SK-N-SH treated with all-trans-retinoic acid at 6 μM for 48 hours (cell line): ENCODE measurements at regions not wholly inside any gene's neighbourhood (a gene's known extent, or its start where the extent isn't known, plus 50 kb on each side); places are given as distances from the start of the nearest gene placed in this dataset.

Experiments used
- ATAC-seq: fragments of 200-7000 bp; cut with Tn5 transposase; 3 replicates; pipeline ENCODE4 v1.9.1; 2020; ENCODE audit warnings: mild to moderate bottlenecking, moderate library complexity
- ARNTL ChIP-seq: fragments of 450-650 bp; formaldehyde crosslinking; IDR thresholded peaks from 2 replicates; pipeline ENCODE4 v1.5.0; 2020; ENCODE audit warnings: low read depth, mild to moderate bottlenecking, moderate library complexity, borderline replicate concordance
- BACH2 ChIP-seq: fragments of 250-450 bp; sonication (Bioruptor Pico); IDR thresholded peaks from 2 replicates; pipeline ENCODE4 v1.9.0; 2021; ENCODE audit warnings: mild to moderate bottlenecking, borderline replicate concordance
- CSDC2 ChIP-seq: fragments of 250-450 bp; sonication (Bioruptor Pico); IDR thresholded peaks from 2 replicates; pipeline ENCODE4 v1.5.0; 2020; ENCODE audit warnings: mild to moderate bottlenecking, moderate library complexity
- CSRNP3 ChIP-seq: fragments of 250-450 bp; sonication (Bioruptor Pico); IDR thresholded peaks from 2 replicates; pipeline ENCODE4 v1.5.1; 2021; ENCODE audit warnings: mild to moderate bottlenecking, moderate library complexity
- ESRRG ChIP-seq: fragments of 250-450 bp; sonication (Bioruptor Pico); IDR thresholded peaks from 2 replicates; pipeline ENCODE4 v1.6.1; 2021; ENCODE audit warnings: mild to moderate bottlenecking
- GLIS3 ChIP-seq: fragments of 250-450 bp; sonication (Bioruptor Pico); IDR thresholded peaks from 2 replicates; pipeline ENCODE4 v1.5.0; 2020; ENCODE audit warnings: mild to moderate bottlenecking, moderate library complexity
- ISL1 ChIP-seq: fragments of 250-450 bp; sonication (Bioruptor Pico); IDR thresholded peaks from 2 replicates; pipeline ENCODE4 v2.1.2; 2022; ENCODE audit warnings: mild to moderate bottlenecking, moderate library complexity
- OSR1 ChIP-seq: fragments of 250-450 bp; sonication (Bioruptor Pico); IDR thresholded peaks from 2 replicates; pipeline ENCODE4 v1.8.0; 2022; ENCODE audit warnings: moderate library complexity, mild to moderate bottlenecking, inconsistent platforms
- PATZ1 ChIP-seq: fragments of 250-450 bp; sonication (Bioruptor Pico); IDR thresholded peaks from 2 replicates; pipeline ENCODE4 v1.8.0; 2020; ENCODE audit warnings: mild to moderate bottlenecking, moderate library complexity, borderline replicate concordance
- PPARA ChIP-seq: fragments of 250-450 bp; sonication (Bioruptor Pico); IDR thresholded peaks from 2 replicates; pipeline ENCODE4 v1.5.0; 2020; ENCODE audit warnings: mild to moderate bottlenecking, borderline replicate concordance
- RARB ChIP-seq: fragments of 250-450 bp; sonication (Bioruptor Pico); IDR thresholded peaks from 2 replicates; pipeline ENCODE4 v1.8.0; 2021; ENCODE audit warnings: mild to moderate bottlenecking, moderate library complexity
- SNAI2 ChIP-seq: fragments of 250-450 bp; sonication (Bioruptor Pico); IDR thresholded peaks from 2 replicates; pipeline ENCODE4 v1.5.0; 2020; ENCODE audit warnings: mild to moderate bottlenecking, moderate library complexity
- TCF4 ChIP-seq: fragments of 250-450 bp; sonication (Bioruptor Pico); IDR thresholded peaks from 2 replicates; pipeline ENCODE4 v1.8.0; 2021; ENCODE audit warnings: mild to moderate bottlenecking, moderate library complexity, borderline replicate concordance
- TOX ChIP-seq: fragments of 250-450 bp; sonication (Bioruptor Pico); IDR thresholded peaks from 2 replicates; pipeline ENCODE4 v1.8.0; 2021; ENCODE audit warnings: mild to moderate bottlenecking, moderate library complexity, borderline replicate concordance
- ZC3H10 ChIP-seq: fragments of 250-450 bp; sonication (Bioruptor Pico); IDR thresholded peaks from 2 replicates; pipeline ENCODE4 v1.5.1; 2021; ENCODE audit warnings: mild to moderate bottlenecking, moderate library complexity
- ZFP3 ChIP-seq: fragments of 250-450 bp; sonication (Bioruptor Pico); IDR thresholded peaks from 2 replicates; pipeline ENCODE4 v1.5.0; 2020; ENCODE audit warnings: mild to moderate bottlenecking, moderate library complexity
- ZFP30 ChIP-seq: fragments of 450-650 bp; formaldehyde crosslinking; IDR thresholded peaks from 2 replicates; pipeline ENCODE4 v1.5.0; 2022; ENCODE audit warnings: mild to moderate bottlenecking, moderate library complexity
- ZNF565 ChIP-seq: fragments of 450-650 bp; formaldehyde crosslinking; conservative IDR thresholded peaks from 2 replicates; pipeline ENCODE4 v1.5.0; 2020; ENCODE audit warnings: low read depth, mild to moderate bottlenecking, moderate library complexity
- ZNF8 ChIP-seq: fragments of 450-650 bp; formaldehyde crosslinking; IDR thresholded peaks from 2 replicates; pipeline ENCODE4 v1.5.0; 2020; ENCODE audit warnings: mild to moderate bottlenecking, moderate library complexity
- TF ChIP-seq, protein P1 (sequence below): fragments of 250-450 bp; sonication (Bioruptor Pico); IDR thresholded peaks from 2 replicates; pipeline ENCODE4 v1.8.0; 2021; ENCODE audit warnings: low read depth, mild to moderate bottlenecking, moderate library complexity, borderline replicate concordance
- TF ChIP-seq, protein P2 (sequence below): fragments of 250-450 bp; sonication (Bioruptor Pico); IDR thresholded peaks from 2 replicates; pipeline ENCODE4 v1.5.1; 2020; ENCODE audit warnings: low read depth, mild to moderate bottlenecking, moderate library complexity
- TF ChIP-seq, protein P3 (sequence below): fragments of 250-450 bp; sonication (Bioruptor Pico); IDR thresholded peaks from 2 replicates; pipeline ENCODE4 v1.5.0; 2020; ENCODE audit warnings: mild to moderate bottlenecking, moderate library complexity

DNA sequence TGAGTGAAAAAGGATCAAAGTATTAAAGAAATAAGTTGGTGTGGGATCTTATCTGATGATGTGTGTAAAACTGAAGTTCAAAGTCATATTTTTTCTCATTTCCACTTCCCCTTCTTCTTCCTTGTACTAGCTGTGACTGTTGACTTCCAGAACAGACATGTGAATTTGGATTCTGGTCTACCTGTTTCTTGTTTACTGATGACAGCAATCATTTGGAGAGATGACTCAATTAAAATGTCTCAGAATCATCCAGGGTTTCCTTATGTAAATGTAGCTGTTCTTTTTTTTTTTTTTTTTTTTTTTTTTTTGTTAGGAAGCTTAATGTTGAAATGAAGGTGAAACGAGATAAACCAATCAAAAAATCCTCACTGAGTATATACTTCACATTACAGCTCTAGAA, 819.9 kb upstream of the PIK3C3 start:
- TF ChIP-seq PATZ1 (CRISPR knock-in tag) (no peak), ZNF565 (CRISPR knock-in tag) (no peak), PPARA (no peak), ISL1 (no peak), RARB (CRISPR knock-in tag) (no peak), OSR1 (no peak), ZFP30 (CRISPR knock-in tag) (no peak), CSDC2 (CRISPR knock-in tag) (no peak), GLIS3 (CRISPR knock-in tag) (no peak), CSRNP3 (CRISPR knock-in tag) (no peak), ZC3H10 (CRISPR knock-in tag) (no peak), ZFP3 (CRISPR knock-in tag) (no peak), BACH2 (CRISPR knock-in tag) (no peak)
- TF ChIP-seq, protein P1, sequence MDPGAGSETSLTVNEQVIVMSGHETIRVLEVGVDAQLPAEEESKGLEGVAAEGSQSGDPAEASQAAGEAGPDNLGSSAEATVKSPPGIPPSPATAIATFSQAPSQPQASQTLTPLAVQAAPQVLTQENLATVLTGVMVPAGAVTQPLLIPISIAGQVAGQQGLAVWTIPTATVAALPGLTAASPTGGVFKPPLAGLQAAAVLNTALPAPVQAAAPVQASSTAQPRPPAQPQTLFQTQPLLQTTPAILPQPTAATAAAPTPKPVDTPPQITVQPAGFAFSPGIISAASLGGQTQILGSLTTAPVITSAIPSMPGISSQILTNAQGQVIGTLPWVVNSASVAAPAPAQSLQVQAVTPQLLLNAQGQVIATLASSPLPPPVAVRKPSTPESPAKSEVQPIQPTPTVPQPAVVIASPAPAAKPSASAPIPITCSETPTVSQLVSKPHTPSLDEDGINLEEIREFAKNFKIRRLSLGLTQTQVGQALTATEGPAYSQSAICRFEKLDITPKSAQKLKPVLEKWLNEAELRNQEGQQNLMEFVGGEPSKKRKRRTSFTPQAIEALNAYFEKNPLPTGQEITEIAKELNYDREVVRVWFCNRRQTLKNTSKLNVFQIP: no peak
- TF ChIP-seq, protein P2, sequence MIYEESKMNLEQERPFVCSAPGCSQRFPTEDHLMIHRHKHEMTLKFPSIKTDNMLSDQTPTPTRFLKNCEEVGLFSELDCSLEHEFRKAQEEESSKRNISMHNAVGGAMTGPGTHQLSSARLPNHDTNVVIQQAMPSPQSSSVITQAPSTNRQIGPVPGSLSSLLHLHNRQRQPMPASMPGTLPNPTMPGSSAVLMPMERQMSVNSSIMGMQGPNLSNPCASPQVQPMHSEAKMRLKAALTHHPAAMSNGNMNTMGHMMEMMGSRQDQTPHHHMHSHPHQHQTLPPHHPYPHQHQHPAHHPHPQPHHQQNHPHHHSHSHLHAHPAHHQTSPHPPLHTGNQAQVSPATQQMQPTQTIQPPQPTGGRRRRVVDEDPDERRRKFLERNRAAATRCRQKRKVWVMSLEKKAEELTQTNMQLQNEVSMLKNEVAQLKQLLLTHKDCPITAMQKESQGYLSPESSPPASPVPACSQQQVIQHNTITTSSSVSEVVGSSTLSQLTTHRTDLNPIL (CRISPR knock-in tag): no peak
- TF ChIP-seq, protein P3, sequence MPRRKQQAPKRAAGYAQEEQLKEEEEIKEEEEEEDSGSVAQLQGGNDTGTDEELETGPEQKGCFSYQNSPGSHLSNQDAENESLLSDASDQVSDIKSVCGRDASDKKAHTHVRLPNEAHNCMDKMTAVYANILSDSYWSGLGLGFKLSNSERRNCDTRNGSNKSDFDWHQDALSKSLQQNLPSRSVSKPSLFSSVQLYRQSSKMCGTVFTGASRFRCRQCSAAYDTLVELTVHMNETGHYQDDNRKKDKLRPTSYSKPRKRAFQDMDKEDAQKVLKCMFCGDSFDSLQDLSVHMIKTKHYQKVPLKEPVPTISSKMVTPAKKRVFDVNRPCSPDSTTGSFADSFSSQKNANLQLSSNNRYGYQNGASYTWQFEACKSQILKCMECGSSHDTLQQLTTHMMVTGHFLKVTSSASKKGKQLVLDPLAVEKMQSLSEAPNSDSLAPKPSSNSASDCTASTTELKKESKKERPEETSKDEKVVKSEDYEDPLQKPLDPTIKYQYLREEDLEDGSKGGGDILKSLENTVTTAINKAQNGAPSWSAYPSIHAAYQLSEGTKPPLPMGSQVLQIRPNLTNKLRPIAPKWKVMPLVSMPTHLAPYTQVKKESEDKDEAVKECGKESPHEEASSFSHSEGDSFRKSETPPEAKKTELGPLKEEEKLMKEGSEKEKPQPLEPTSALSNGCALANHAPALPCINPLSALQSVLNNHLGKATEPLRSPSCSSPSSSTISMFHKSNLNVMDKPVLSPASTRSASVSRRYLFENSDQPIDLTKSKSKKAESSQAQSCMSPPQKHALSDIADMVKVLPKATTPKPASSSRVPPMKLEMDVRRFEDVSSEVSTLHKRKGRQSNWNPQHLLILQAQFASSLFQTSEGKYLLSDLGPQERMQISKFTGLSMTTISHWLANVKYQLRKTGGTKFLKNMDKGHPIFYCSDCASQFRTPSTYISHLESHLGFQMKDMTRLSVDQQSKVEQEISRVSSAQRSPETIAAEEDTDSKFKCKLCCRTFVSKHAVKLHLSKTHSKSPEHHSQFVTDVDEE (CRISPR knock-in tag): no peak
- ATAC-seq: no peak

DNA sequence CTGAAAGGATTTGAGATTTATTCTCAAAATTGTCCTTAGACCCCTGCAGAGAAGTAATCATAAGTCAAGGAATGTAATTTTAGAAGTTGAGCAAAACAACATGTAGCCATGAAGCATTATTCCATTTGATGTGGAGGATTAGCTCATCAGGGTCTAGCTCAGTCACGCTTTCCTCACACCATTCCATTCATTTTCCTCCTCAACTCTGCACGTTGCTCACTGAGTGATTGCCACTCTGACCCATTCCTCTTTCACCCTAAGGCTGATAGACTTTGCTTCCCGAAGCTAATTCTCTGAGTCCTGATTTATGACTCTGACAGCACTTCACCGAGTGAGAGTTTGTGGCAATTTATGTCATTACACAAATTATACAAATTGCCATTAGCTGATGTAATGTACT, 820.6 kb upstream of the PIK3C3 start:
- no peak for ATAC-seq
- TF ChIP-seq OSR1 (no peak), ZFP30 (CRISPR knock-in tag) (no peak), ZFP3 (CRISPR knock-in tag) (no peak), ZNF8 (no peak), BACH2 (CRISPR knock-in tag) (no peak), ISL1 (no peak), ZC3H10 (CRISPR knock-in tag) (no peak), SNAI2 (no peak), ARNTL (no peak), TCF4 (CRISPR knock-in tag) (no peak), GLIS3 (CRISPR knock-in tag) (no peak), TOX (CRISPR knock-in tag) (no peak), CSDC2 (CRISPR knock-in tag) (no peak), PATZ1 (CRISPR knock-in tag) (no peak), ESRRG (CRISPR knock-in tag) (no peak), ZNF565 (CRISPR knock-in tag) (no peak)
- TF ChIP-seq, protein P1: no peak
- TF ChIP-seq, protein P3 (CRISPR knock-in tag): no peak
- TF ChIP-seq, protein P2 (CRISPR knock-in tag): no peak
